ENCODE measurements at regions not wholly inside any gene's neighbourhood (a gene's known extent, or its start where the extent isn't known, plus 50 kb on each side); places are given as distances from the start of the nearest gene placed in this dataset.

DNA sequence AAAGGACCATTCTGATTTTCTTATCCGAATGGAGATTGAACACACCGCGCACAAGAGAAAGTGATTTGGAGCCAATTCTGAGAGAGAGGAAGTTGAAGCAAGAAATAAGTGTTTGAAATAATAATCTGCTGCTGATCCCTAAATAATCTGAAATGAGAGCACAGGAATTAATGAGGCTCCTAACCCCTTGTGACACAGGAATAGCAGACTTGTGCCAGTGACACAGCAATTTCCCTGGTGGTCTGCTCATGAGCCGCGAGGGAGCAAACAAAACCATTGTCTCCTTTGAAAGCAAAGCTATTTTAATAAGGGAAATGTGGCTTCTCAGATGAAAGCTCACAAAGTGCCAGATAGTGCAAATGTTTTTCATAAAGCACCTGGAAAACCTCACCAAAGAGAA, 936.1 kb upstream of the WWC1 start:
- Histone ChIP-seq H3K27ac (ENCODE audit: low read length) (no peak overlapping the region), H3K27me3 (ENCODE audit: insufficient read depth, low read depth, low read length) (no peaks in the 10 kb centered on the region), H3K4me3 (ENCODE audit: low read length) (peak overlapping the region; percentile 8), H4K20me1 (ENCODE audit: insufficient read depth) (no peaks in the 10 kb centered on the region), H3K79me2 (replicated peaks; ENCODE audit: insufficient read depth, low read length) (no peaks in the 10 kb centered on the region), H3K9me2 (ENCODE audit: insufficient read depth, low read length) (no peaks in the 10 kb centered on the region), H3K36me3 (ENCODE audit: insufficient read depth, low read length) (no peaks in the 10 kb centered on the region), H3K9ac (ENCODE audit: low read length) (no peak overlapping the region), H3K4me2 (ENCODE audit: low read length) (no peak overlapping the region), H2AFZ (ENCODE audit: low read depth, low read length) (no peak overlapping the region), H3F3A (ENCODE audit: insufficient read depth, low read length, poor library complexity, severe bottlenecking) (no peaks in the 10 kb centered on the region), H3K9me3 (ENCODE audit: low read length) (no peaks in the 10 kb centered on the region)
- no peak for TF ChIP-seq RAD21 (conservative IDR thresholded peaks at IDR 0.05)
- TF ChIP-seq EP300 (conservative IDR thresholded peaks at IDR 0.05; ENCODE audit: poor library complexity, severe bottlenecking) = no peak
- TF ChIP-seq, protein P1, sequence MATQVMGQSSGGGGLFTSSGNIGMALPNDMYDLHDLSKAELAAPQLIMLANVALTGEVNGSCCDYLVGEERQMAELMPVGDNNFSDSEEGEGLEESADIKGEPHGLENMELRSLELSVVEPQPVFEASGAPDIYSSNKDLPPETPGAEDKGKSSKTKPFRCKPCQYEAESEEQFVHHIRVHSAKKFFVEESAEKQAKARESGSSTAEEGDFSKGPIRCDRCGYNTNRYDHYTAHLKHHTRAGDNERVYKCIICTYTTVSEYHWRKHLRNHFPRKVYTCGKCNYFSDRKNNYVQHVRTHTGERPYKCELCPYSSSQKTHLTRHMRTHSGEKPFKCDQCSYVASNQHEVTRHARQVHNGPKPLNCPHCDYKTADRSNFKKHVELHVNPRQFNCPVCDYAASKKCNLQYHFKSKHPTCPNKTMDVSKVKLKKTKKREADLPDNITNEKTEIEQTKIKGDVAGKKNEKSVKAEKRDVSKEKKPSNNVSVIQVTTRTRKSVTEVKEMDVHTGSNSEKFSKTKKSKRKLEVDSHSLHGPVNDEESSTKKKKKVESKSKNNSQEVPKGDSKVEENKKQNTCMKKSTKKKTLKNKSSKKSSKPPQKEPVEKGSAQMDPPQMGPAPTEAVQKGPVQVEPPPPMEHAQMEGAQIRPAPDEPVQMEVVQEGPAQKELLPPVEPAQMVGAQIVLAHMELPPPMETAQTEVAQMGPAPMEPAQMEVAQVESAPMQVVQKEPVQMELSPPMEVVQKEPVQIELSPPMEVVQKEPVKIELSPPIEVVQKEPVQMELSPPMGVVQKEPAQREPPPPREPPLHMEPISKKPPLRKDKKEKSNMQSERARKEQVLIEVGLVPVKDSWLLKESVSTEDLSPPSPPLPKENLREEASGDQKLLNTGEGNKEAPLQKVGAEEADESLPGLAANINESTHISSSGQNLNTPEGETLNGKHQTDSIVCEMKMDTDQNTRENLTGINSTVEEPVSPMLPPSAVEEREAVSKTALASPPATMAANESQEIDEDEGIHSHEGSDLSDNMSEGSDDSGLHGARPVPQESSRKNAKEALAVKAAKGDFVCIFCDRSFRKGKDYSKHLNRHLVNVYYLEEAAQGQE (IDR thresholded peaks at IDR 0.05; ENCODE audit: borderline replicate concordance) = no peak
- TF ChIP-seq POLR2AphosphoS5 (IDR thresholded peaks at IDR 0.05) = no peak
- TF ChIP-seq EZH2 (IDR thresholded peaks at IDR 0.05; ENCODE audit: borderline replicate concordance, insufficient read depth, low read length, poor library complexity, severe bottlenecking) = no peak
- TF ChIP-seq, protein P2, sequence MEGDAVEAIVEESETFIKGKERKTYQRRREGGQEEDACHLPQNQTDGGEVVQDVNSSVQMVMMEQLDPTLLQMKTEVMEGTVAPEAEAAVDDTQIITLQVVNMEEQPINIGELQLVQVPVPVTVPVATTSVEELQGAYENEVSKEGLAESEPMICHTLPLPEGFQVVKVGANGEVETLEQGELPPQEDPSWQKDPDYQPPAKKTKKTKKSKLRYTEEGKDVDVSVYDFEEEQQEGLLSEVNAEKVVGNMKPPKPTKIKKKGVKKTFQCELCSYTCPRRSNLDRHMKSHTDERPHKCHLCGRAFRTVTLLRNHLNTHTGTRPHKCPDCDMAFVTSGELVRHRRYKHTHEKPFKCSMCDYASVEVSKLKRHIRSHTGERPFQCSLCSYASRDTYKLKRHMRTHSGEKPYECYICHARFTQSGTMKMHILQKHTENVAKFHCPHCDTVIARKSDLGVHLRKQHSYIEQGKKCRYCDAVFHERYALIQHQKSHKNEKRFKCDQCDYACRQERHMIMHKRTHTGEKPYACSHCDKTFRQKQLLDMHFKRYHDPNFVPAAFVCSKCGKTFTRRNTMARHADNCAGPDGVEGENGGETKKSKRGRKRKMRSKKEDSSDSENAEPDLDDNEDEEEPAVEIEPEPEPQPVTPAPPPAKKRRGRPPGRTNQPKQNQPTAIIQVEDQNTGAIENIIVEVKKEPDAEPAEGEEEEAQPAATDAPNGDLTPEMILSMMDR (IDR thresholded peaks at IDR 0.05; ENCODE audit: poor library complexity, severe bottlenecking) = no peak
- no peak for TF ChIP-seq MXI1 (conservative IDR thresholded peaks at IDR 0.05; ENCODE audit: poor library complexity, severe bottlenecking)
- TF ChIP-seq TAF1 (IDR thresholded peaks at IDR 0.05; ENCODE audit: low read depth) = no peak

DNA sequence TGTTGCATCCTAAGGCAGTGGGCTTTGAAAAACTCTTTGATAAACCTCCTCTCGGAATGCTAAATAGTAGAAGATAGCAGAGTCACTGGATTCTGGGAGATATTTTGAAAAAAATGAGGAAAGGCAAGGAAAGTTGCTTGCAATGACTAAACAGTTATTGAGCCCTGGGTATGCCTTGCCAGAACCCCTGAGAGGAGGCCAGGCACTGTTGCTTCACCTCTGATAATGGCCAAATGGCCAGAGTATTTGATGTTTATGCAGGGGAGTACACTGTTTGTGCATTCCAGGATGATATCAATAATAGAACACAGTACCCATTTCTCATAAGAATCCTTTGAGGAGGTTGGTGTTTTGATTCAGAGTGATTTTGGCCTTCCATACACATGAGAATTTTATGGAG, 935.1 kb upstream of the WWC1 start:
- no peaks in the 10 kb centered on the region for H3K9me3 ChIP-seq (ENCODE audit: low read length)
- no peaks in the 10 kb centered on the region for H3K27me3 ChIP-seq (ENCODE audit: insufficient read depth, low read depth, low read length)
- H3K27ac ChIP-seq (ENCODE audit: low read length) = no peak overlapping the region
- H3K79me2 ChIP-seq (replicated peaks; ENCODE audit: insufficient read depth, low read length) = no peaks in the 10 kb centered on the region
- no peak overlapping the region for H3K4me3 ChIP-seq (ENCODE audit: low read length)
- H3K4me2 ChIP-seq (ENCODE audit: low read length) = no peak overlapping the region
- H3K9me2 ChIP-seq (ENCODE audit: insufficient read depth, low read length) = no peaks in the 10 kb centered on the region
- no peaks in the 10 kb centered on the region for H3K36me3 ChIP-seq (ENCODE audit: insufficient read depth, low read length)
- H2AFZ ChIP-seq (ENCODE audit: low read depth, low read length) = no peak overlapping the region
- H3K9ac ChIP-seq (ENCODE audit: low read length) = no peak overlapping the region
- H4K20me1 ChIP-seq (ENCODE audit: insufficient read depth) = no peaks in the 10 kb centered on the region
- no peaks in the 10 kb centered on the region for H3F3A ChIP-seq (ENCODE audit: insufficient read depth, low read length, poor library complexity, severe bottlenecking)
- TF ChIP-seq POLR2AphosphoS5 (IDR thresholded peaks at IDR 0.05) = no peak
- no peak for TF ChIP-seq MXI1 (conservative IDR thresholded peaks at IDR 0.05; ENCODE audit: poor library complexity, severe bottlenecking)
- no peak for TF ChIP-seq EP300 (conservative IDR thresholded peaks at IDR 0.05; ENCODE audit: poor library complexity, severe bottlenecking)
- no peak for TF ChIP-seq RAD21 (conservative IDR thresholded peaks at IDR 0.05)

DNA sequence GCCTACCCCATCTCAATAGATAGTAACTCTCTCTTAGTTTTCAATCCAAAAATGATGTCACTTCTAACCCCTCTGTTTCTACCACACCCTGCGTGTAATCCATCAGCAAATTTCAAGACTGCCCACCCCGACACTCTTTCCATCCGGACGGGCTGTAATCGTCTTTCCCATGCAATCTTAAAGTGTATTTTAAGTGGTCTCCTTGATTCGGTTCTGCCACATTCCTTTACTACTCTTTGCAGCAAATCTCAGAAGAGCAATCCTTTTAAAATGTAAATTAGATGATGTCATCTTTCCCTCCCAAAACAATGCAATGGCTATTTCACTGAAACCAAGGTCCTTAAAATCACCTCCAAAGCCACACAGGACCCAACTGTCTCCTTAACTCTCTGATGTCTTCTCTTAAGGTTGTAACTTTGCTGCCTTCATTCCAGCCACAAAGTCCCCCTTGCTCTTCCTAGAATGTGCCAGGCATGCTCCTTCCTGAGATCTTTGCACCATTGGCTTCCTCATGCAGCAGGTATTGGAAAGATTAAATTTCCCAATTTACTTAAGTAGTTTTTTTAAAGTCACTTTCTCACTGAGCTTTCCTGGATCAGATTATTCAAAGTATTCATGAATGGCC, 932.5 kb upstream of the WWC1 start:
- Histone ChIP-seq H3K9ac (ENCODE audit: low read length) (no peak overlapping the region), H3K4me2 (ENCODE audit: low read length) (no peak overlapping the region), H4K20me1 (ENCODE audit: insufficient read depth) (no peaks in the 10 kb centered on the region), H2AFZ (ENCODE audit: low read depth, low read length) (no peak overlapping the region), H3K27ac (ENCODE audit: low read length) (no peak overlapping the region), H3K27me3 (ENCODE audit: insufficient read depth, low read depth, low read length) (no peaks in the 10 kb centered on the region), H3K9me2 (ENCODE audit: insufficient read depth, low read length) (no peaks in the 10 kb centered on the region), H3K4me3 (ENCODE audit: low read length) (no peak overlapping the region), H3K36me3 (ENCODE audit: insufficient read depth, low read length) (no peaks in the 10 kb centered on the region), H3K79me2 (replicated peaks; ENCODE audit: insufficient read depth, low read length) (no peaks in the 10 kb centered on the region), H3F3A (ENCODE audit: insufficient read depth, low read length, poor library complexity, severe bottlenecking) (no peaks in the 10 kb centered on the region), H3K9me3 (ENCODE audit: low read length) (no peaks in the 10 kb centered on the region)
- TF ChIP-seq SMC3 (conservative IDR thresholded peaks at IDR 0.05; ENCODE audit: poor library complexity) (no peak), POLR2AphosphoS5 (IDR thresholded peaks at IDR 0.05) (no peak), TAF1 (IDR thresholded peaks at IDR 0.05; ENCODE audit: low read depth) (no peak), EZH2 (IDR thresholded peaks at IDR 0.05; ENCODE audit: borderline replicate concordance, insufficient read depth, low read length, poor library complexity, severe bottlenecking) (no peak), EP300 (conservative IDR thresholded peaks at IDR 0.05; ENCODE audit: poor library complexity, severe bottlenecking) (no peak), MXI1 (conservative IDR thresholded peaks at IDR 0.05; ENCODE audit: poor library complexity, severe bottlenecking) (no peak), RAD21 (conservative IDR thresholded peaks at IDR 0.05) (no peak)
- TF ChIP-seq, protein P1 (IDR thresholded peaks at IDR 0.05; ENCODE audit: borderline replicate concordance) = no peak
- TF ChIP-seq, protein P2 (IDR thresholded peaks at IDR 0.05; ENCODE audit: poor library complexity, severe bottlenecking) = no peak
